Retina (tissue), 1 donor: ENCODE measurements at regions not wholly inside any gene's neighbourhood (a gene's known extent, or its start where the extent isn't known, plus 50 kb on each side); places are given as distances from the start of the nearest gene placed in this dataset.
A peak's percentile ranks its signal among the peaks of the same experiment; 100 is the strongest.
"Not testable (repeated sequence)": the region's sequence is repeated elsewhere in the genome, so short reads cannot be mapped to it uniquely, and the experiment has no call there.

Experiments used
- DNase-seq: peaks from one replicate; pipeline ENCODE4 v3.0.0-alpha.2; 2016

DNA sequence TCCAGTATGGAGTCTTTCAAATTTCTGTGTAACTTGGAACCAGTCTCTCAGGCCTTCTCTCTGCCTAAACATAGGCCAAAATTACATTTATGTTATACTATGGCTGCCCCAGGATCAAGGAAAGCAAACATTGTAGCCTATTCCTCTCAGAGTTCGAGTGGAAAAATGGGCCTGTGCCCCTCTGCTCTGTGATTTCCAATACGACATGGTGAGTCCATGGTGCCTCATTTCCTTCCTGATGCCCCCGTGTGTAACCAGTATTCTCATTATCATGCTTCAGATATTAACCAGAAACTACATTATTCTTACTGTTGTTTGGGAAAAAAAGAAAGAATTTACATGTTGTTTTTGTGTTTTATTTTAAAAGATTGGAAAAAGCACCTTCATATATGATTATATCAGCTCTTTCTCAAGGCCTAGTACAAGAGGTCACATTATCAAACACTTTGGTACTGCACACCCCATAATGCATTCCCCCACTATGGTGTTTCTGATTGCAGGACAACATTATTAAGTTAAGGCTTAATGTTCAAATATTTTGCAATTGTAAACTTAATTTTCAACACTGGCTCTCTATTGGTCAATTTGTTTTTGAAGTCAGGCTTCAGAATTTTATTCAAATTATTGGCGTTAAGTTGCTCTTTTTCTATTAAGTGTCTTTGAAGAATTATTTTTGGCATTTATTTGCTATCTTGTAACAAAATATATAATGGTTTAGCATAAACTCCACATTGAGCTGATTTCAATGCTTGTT is 151.8 kb upstream of the SLC27A6 start:
- no peak for DNase-seq

DNA sequence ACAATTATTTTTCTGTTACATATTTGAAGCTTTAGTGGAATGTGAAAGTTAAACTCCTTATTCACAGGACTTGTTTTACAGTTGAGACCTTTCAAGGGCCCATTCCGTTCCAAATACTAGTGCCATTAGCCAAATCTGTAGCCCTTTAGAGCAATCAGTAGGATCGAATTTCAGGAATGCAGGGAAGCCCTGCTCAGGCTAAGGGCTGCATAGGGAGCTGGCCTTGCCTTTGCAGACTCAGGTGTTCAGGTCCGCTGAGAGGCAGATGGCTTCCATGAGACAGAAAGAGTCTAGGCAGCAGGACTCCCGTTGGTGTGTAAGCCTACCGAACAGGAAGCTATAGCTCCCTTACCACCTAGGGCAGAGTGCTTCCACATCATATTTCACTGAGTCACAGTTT is 150.1 kb upstream of the SLC27A6 start:
- no peak for DNase-seq

DNA sequence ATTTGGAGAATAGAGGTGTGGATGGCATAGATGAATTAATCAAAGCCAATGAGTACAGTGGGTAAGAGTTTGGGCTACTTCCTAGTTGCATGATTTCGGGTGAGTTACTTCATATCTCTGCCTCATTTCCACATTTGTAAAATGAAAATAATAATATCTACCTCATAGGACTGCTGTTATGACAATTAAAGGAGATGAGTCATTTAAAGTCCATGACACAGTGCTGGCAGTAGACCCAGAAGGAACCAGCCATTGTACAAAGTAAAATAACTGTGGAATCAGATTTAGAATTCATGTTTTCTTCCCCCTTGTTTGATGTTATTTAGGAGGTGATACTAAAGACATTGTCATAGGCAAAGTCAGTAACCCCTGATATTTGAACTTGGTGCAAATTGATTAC is 139.5 kb upstream of the SLC27A6 start:
- DNase-seq, result no peak

DNA sequence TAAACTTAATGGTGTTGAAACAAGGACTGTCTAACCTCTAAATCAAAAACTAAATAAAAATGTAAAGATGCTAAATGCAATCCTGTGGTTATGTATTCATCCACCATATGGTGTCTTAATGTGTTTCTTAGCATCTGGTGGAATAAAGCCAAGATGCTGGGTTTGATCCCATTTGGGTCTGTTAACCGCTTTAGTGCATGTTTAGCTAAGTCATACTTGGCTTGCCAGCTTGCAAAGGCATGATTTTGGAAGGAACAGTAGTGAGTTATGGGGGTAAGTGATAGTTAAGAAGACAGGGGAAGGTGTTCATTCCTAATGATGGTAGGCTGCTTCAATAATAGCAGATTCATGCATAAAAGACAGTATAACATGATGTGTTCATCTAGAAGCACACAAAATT is 139.0 kb upstream of the SLC27A6 start:
- DNase-seq, result no peak

DNA sequence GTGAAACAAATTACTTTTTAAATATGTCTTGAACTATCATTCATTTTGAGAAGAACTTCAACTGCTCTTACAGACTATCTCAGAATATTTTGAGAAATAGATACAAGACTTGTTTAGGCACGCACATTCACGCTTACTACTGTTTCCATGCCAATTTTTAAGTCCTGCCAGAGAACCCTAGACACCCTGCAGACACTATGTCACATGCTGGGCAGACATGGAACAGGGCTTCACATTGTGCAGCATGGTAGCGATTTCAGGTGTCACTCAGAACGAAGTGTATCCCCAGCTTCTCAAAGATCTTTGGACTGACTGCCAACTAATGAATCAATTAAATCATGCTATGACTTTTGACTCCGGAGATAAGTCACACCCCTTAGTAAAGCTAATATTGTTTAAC is 128.7 kb upstream of the SLC27A6 start:
- no peak for DNase-seq

DNA sequence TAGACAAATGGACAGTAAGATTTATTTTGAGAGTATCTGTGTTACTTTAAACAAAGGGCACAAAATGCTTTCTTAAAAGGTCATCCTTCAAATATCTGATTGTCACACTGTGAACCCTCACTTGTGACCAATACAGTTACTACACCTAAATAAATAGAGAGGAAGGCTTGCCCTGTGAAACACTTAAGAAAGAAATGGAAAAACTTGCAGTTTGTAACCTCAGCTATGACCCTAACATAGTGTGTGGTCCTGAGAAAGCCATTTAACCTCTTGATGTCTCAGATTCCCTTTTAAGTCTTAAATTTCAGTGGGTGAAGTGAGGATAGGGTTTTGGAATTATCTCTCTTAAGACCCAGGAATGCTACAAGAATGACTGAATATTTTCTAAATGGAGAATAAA is 126.7 kb upstream of the SLC27A6 start:
- no peak for DNase-seq

DNA sequence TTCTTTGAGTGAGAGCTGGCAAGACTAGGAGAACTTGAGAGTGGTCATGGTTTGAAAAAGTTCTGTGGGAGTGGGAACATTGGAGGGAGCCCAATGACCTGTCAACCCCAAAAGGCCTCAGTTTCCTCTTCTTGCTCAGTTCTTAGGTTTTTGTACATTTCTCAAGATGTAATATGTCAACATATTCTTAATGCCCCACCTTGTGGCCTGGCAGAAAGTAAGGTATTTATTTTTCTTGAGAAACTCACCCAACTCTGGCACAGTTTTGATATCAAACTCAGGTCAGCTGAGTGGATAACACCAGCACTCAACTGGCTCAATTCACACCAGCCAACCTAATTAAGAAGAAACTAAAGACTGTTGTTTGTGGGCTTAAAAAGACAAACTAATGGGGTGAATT is 123.0 kb upstream of the SLC27A6 start:
- no peak for DNase-seq

DNA sequence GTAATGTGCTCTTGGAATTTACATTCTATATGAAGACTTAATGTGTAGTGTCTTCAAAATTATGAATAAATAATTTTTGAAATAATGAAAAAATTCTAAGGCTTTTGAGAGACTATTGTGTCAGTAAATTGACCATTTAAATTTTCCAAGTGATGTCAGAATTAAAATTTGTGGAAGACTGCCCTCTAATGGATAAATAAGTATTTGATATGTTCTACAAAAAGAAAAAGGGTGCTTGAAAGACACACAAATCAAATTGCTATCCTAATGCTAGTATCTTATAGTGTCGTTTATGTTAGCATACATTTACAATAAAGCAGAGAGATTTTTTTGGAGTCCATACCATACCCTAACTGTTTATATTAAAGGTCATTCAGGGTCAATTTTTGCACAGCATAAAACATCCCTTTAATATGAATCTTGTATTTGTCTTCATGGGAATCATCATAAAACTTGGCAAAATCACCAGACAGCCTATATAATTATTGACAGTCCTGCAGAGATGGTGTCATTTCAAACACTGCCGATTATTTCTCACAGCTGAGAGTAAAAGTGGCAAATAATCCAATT is 120.8 kb upstream of the SLC27A6 start:
- DNase-seq, result peak; percentile 10

DNA sequence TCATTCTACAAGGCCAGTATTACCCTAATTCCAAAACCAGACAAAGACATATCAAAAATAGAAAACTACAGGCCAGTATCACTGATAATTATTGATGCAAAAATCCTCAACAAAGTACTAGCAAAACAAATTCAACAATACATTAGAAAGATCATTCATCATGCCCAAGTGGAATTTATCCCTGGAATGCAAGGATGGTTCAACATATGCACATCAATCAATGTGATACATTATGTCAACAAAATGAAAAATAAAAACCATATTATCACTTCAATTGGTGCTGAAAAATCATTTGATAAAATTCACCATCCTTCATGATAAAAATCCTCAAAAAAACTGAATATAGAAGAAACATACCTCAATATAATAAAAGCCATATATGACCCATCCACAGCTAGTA is 115.2 kb upstream of the SLC27A6 start:
- DNase-seq, result no peak

DNA sequence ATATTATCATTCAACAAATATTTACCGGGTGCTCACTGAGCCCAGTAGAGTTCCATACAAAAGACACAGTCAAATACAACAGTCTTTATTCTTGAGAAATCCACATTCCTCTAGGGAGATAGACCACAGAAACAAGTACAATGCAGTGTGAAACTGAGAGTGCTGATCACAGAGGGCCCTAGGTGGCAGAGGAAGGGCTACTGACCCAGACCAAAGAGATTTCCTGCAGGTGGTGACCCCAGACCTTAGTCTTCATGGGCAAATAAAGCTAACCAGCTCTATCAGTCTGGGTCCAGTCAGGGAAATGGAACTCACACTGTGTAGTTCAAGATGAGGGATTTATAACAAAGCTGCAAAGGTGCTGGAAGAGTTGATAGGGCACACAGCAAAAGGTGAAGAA is 110.4 kb upstream of the SLC27A6 start:
- DNase-seq, result no peak

DNA sequence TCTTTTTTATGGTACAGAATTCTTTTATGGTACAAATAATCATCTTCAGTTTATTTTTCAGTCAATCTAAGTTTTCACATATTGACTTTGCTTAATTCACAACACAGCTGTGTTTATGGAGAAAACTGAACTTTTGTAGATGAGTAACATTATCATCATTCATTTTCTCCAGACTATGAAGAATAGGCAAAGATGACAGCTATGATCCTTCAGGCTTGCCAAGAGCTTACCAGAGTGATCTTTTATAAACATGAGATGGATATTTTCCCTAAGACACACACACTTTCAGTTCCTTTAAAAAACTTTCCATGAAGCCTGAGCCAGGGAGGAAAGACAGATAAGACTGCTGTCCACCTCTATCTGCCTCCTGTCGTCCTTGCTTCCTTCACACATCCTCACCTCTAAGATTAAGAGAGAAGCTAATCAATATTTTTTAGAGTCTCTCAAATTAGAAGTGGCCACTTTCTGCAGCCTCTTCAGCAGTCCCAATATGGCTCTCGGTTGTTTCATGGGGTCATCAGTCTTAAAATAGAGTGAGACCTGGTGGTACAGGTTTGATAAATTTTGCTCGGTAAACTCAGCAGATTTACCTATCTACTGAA is 108.1 kb upstream of the SLC27A6 start:
- DNase-seq, result no peak

DNA sequence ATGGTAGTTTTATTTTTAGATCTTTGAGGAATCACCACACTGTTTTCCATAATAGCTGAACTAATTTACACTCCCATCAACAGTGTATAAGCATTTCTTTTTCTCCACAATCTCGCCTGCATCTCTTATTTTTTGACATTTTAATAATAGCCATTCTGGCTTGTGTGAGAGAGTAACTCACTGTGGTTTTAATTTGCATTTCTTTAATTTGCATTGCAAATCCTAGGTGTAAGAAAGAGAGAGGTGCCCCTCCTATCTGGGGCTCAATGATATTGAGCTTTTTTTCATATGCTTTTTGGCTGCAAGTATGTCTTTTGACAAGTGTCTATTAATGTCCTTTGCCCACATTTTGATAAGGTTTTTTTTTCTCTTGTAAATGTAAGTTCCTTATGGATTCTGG is 106.3 kb upstream of the SLC27A6 start:
- DNase-seq, result no peak

DNA sequence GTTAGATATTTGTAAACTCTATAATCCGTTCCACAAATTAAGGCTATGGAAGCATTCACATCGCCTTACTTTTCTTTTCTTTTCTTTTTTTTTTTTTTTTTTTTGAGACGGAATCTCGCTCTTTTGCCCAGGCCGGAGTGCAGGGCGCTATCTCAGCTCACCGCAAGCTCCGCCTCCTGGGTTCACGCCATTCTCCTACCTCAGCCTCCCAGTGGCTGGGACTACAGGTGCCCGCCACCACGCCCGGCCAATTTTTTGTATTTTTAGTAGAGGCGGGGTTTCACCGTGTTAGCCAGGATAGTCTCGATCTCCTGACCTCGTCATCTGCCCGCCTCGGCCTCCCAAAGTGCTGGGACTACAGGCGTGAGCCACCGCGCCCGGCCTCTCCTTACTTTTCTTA is 104.1 kb upstream of the SLC27A6 start:
- DNase-seq, result not testable (repeated sequence)

DNA sequence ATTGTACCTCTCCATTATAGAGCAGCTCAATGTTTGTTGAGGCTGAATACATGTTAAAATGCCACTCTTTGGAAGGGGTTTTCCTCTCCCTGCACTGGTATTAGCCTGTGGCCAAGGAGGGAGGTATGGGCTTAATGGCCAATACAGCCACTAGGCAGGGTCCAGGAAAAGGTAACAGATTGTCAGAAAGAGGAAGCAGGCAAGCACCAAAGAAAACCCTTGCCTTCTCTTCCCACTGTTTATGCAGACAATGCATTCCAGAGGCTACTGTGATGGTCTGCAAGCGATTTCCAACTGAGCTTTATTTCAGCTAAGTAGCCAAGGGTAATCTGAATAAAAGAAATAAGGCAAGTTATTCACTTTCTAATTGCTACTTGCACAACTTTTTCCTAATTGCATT is 95.3 kb upstream of the SLC27A6 start:
- peak; percentile 5 for DNase-seq

DNA sequence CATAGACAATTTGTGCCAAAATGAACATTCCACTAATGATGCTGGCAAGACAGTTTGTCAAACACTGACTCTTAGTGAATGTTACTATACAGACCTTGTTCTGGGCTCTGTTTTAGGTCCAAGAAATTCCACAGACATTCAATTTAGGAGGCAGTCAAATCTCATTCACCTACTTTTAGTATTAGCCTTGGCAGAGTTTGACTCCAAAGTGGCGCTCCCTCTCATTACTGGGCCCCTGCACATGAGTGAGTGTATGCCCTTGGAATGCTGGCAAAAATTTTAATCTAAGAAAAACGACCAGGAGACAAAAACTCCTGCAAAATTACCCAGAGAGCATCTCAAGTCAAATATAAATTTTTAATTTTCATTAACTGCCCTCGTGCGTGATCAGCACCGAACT is 94.9 kb upstream of the SLC27A6 start:
- no peak for DNase-seq

DNA sequence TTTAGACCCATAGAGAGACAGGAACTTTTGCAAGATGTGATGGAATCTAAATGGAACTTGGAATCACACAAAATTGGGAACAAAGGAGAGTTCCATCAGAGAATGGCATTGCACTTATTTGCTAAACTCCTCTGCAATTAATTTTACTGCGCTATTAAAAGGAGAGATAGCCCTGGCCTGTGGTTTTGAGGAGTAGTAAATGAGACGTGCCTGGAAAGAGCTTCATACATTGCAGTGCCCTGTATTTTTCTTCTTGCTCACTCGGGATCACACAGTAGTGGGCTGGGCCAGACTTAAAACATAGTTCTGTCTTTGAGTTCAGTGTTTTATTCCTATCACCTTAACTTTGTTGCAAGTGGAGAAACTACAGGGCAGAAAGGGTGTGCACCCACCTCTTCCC is 94.4 kb upstream of the SLC27A6 start:
- no peak for DNase-seq

DNA sequence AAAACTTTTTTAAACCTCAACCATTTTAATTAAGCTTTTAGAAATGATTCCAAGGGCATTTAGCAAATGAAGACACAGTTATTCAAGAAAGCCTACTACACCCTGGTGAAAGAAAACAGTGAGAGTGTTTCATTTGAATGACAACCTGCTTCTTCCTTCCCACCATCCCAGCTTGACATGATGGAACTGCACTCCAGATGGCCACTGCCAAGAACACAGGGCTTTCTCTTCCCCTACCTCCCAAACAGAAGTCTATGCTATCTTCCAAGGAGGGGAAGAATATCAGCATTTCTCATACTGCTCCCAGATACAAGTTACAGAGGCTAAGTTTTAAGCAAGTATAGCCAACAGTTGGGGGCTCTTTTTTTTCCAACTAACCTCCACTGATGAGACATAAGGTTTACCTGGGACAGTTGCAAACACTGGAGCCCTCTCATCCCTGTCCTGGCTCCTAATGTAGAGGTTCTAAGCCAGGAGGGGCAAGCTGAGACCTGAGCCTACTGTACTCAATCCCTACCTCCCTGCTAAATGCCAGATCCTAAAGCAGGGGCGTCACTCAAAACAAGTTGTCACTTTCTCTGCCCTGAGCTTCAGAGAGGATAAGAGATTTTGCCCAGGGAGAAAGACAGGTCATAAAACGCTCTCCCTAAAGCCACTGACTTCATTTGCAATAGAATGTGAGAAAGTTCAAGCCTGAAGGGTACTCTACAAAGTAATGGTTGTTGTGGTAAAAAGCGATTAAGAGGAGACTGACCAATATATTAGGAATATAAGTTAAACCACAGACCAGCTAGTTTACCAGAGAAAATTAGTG is 88.5 kb upstream of the SLC27A6 start:
- no peak for DNase-seq

DNA sequence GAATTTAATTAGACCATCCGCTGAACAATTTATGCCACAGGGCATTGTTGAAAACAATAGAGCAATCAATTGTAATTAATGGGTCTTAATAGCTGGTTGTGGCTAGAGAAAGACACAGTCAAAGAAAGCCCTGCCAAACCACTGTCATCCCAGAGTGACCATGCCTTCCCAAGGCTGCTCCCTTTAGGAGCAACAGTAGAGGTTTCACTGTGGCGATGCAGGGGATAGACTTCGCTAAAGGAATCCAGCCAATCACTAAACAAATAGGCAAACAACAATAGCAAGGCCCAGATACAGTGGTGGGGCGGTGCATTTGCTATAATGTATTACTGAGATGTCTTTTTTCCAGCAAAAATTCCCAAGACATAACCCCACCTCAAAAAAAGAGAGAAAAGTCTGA is 87.8 kb upstream of the SLC27A6 start:
- no peak for DNase-seq

DNA sequence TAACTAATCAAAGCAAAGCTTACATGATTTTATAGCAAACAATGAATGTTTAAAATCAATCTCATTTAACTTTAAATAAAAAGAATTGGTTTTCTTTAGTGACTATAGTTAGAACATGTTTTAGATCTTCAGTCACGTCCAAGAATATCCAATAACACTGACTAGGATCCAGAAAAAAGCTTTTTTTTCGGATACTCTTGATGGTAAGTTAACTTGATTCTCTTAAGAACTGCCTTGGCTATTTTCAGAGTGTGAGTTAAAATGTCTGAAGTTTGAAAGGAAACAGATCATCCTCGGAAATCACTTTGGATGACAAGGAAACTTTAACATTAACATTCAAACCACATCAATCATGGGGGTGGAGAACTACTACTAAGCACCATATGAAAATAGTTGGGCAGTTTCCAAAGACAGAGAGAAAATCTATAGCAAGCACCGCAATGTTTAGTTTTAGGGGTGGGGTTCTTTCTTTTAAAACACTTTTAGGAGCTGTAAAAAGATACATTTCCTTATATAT is 83.7 kb upstream of the SLC27A6 start:
- no peak for DNase-seq

DNA sequence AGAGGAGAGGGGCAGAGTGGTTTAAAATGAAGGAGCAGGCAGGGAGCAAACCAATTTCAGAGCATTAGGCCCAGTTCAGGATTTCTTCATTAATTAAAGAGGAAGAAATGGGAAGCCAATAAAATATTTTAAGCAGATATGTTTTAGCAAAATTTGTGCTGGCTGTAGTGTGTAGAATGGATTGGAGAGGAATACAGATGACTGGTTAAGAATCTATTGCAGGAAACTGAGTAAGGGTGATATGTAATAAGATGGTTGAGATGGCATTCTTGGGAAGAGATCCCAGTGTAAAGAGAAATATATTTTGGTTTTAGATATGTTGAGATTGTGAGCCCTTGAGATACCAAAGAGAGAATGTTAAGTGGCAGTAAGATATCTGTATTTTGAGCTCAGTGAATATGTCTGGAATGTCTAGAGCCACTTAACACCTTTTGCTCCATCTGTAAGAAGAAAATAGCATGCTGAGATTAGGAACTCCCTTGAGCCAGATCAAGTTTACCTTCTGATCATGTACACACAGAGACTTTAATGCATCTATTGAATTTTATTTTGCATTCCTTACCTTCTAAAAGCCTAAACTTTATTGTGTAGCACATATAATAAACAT is 79.5 kb upstream of the SLC27A6 start:
- DNase-seq, result no peak

DNA sequence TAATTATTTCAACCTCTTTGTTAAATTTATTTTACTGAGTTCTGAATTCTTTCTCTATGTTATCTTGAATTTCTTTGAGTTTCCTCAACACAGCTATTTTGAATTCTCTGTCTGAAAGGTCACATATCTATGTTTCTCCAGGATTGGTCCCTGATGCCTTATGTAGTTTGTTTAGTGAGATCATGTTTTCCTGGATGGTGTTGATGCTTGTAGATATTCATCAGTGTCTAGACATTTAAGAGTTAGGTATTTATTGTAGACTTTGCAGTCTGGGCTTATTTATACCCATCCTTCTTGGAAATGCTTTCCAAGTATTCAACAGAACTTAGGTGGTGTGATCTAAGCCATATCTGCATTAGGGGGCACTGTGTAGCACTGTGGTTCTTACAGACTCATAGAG is 70.2 kb upstream of the SLC27A6 start:
- no peak for DNase-seq

DNA sequence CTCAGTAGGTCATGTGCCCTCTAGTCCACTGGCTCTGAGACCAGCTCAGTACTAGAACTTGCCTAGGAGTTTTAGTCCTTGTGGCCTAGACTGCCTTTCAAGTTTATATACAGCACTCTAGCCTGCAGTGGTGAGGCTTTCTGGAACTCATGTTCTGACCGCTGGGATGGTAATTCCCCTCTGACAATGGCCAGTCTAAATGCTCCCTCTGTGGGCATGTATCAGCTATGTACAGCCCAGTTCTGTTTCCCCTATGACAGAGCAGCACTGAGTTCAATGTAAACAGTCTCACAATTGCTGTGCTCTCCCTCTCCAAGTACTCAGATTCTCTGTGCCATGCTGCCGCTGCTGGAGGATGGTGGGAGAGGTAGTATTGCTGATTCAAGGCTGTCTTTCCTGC is 68.6 kb upstream of the SLC27A6 start:
- DNase-seq, result no peak

DNA sequence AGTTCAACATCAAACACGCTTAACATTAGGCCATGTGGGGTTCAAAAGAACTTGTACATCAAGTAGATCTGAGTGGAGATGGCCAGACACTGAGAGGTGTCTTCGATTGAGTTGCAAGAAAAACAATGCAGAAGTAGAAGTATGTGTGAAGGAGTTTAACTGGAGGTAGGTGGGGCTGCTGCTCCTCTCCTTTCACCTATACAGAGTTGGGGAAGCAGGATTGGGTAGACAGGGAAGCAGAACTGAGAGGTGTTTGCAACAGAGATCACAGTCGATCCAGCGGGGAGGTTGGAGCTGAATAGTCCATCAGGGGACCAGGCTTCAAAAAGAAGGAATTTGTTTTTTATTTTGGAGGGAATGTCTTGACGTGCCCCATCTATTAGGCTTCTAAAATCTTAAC is 61.7 kb upstream of the SLC27A6 start:
- no peak for DNase-seq
